ENCODE measurements at regions not wholly inside any gene's neighbourhood (a gene's known extent, or its start where the extent isn't known, plus 50 kb on each side); places are given as distances from the start of the nearest gene placed in this dataset.

DNA sequence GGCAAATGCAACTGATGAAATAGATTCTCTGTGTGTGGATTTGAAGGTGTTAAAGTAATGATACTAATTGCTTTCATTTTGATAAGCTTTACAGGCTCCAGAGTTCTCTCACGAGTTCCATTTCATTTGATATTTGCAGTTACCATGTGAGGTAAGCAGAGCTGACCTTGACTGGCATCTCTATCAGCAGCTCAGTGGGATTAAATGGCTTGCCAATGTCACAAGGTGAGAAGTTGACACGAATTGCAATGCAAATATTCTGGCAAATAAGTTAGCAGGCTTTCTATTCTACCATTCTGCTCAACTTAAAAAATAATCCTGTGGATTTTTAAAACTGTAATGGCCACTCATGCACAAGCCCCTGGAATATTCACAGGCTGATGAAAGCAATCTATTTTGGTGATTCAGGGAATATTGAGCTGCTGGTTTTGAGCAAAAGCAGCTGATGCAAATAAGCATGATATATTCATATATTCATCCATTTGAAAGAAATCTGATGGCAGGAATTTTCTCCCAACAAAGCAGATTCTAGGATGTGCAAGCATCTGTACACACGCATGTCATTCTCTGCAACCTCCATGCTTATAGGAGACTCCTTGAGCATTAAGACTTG is 64.5 kb upstream of the ANKRD1 start:
- TF ChIP-seq, protein P1, sequence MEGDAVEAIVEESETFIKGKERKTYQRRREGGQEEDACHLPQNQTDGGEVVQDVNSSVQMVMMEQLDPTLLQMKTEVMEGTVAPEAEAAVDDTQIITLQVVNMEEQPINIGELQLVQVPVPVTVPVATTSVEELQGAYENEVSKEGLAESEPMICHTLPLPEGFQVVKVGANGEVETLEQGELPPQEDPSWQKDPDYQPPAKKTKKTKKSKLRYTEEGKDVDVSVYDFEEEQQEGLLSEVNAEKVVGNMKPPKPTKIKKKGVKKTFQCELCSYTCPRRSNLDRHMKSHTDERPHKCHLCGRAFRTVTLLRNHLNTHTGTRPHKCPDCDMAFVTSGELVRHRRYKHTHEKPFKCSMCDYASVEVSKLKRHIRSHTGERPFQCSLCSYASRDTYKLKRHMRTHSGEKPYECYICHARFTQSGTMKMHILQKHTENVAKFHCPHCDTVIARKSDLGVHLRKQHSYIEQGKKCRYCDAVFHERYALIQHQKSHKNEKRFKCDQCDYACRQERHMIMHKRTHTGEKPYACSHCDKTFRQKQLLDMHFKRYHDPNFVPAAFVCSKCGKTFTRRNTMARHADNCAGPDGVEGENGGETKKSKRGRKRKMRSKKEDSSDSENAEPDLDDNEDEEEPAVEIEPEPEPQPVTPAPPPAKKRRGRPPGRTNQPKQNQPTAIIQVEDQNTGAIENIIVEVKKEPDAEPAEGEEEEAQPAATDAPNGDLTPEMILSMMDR (IDR thresholded peaks at IDR 0.05; ENCODE audit: insufficient read depth, low read length) = no peak
- TF ChIP-seq POLR2AphosphoS5 (IDR thresholded peaks at IDR 0.05; ENCODE audit: low read depth) = no peak
- TF ChIP-seq, protein P2, sequence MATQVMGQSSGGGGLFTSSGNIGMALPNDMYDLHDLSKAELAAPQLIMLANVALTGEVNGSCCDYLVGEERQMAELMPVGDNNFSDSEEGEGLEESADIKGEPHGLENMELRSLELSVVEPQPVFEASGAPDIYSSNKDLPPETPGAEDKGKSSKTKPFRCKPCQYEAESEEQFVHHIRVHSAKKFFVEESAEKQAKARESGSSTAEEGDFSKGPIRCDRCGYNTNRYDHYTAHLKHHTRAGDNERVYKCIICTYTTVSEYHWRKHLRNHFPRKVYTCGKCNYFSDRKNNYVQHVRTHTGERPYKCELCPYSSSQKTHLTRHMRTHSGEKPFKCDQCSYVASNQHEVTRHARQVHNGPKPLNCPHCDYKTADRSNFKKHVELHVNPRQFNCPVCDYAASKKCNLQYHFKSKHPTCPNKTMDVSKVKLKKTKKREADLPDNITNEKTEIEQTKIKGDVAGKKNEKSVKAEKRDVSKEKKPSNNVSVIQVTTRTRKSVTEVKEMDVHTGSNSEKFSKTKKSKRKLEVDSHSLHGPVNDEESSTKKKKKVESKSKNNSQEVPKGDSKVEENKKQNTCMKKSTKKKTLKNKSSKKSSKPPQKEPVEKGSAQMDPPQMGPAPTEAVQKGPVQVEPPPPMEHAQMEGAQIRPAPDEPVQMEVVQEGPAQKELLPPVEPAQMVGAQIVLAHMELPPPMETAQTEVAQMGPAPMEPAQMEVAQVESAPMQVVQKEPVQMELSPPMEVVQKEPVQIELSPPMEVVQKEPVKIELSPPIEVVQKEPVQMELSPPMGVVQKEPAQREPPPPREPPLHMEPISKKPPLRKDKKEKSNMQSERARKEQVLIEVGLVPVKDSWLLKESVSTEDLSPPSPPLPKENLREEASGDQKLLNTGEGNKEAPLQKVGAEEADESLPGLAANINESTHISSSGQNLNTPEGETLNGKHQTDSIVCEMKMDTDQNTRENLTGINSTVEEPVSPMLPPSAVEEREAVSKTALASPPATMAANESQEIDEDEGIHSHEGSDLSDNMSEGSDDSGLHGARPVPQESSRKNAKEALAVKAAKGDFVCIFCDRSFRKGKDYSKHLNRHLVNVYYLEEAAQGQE (IDR thresholded peaks at IDR 0.05; ENCODE audit: insufficient replicate concordance, low read depth) = no peak

All from HL-60 (cell line).